ENCODE measurements at regions not wholly inside any gene's neighbourhood (a gene's known extent, or its start where the extent isn't known, plus 50 kb on each side); places are given as distances from the start of the nearest gene placed in this dataset.

- Histone ChIP-seq H3K27ac (no peak overlapping the region), H3K9me3 (peaks cover 18% of the 10 kb centered on the region), H4K20me1 (peaks cover 18% of the 10 kb centered on the region; the same call in 1 of the 2 replicates), H3K4me3 (no peak overlapping the region), H3K4me2 (peak overlapping the region; percentile 63), H3K27me3 (0 out of 2 replicates have a peak, but pooled peaks cover 9% of the 10 kb centered on the region), H3K4me1 (peaks cover 48% of the 10 kb centered on the region), H3K9ac (no peak overlapping the region), H3K36me3 (0 out of 2 replicates have a peak, but pooled peaks cover 6% of the 10 kb centered on the region)
- TF ChIP-seq Cebpa-rat (IDR thresholded peaks at IDR 0.05): no peak
These were observed 454.2 kb upstream of the TNP1 start for GRCh38 chr2:217314021-217314460.

GRCh38 chr2:217313386-217313785, 453.5 kb upstream of the TNP1 start:
- no peak overlapping the region for H3K27ac ChIP-seq
- peaks cover 48% of the 10 kb centered on the region for H3K4me1 ChIP-seq
- peaks cover 18% of the 10 kb centered on the region; the same call in 1 of the 2 replicates for H4K20me1 ChIP-seq
- H3K9ac ChIP-seq: no peak overlapping the region
- peak overlapping the region; percentile 63 for H3K4me2 ChIP-seq
- 0 out of 2 replicates have a peak, but pooled peaks cover 6% of the 10 kb centered on the region for H3K36me3 ChIP-seq
- H3K4me3 ChIP-seq: no peak overlapping the region
- no peak for TF ChIP-seq Cebpa-rat (IDR thresholded peaks at IDR 0.05)
- H3K9me3 ChIP-seq: peaks cover 18% of the 10 kb centered on the region
- H3K27me3 ChIP-seq: 0 out of 2 replicates have a peak, but pooled peaks cover 9% of the 10 kb centered on the region

- H3K36me3 ChIP-seq: no peaks in the 10 kb centered on the region
- H4K20me1 ChIP-seq: no peaks in the 10 kb centered on the region
- no peak for TF ChIP-seq Cebpa-rat (IDR thresholded peaks at IDR 0.05)
- 0 out of 2 replicates have a peak, but pooled peaks cover 3% of the 10 kb centered on the region for H3K9me3 ChIP-seq
- H3K4me1 ChIP-seq: peaks cover 9% of the 10 kb centered on the region
- no peaks in the 10 kb centered on the region for H3K27me3 ChIP-seq
- H3K4me2 ChIP-seq: no peak overlapping the region
- H3K27ac ChIP-seq: no peak overlapping the region
- no peak overlapping the region for H3K9ac ChIP-seq
- H3K4me3 ChIP-seq: no peak overlapping the region
These were observed 449.2 kb upstream of the TNP1 start for GRCh38 chr2:217309056-217309455.

DNA sequence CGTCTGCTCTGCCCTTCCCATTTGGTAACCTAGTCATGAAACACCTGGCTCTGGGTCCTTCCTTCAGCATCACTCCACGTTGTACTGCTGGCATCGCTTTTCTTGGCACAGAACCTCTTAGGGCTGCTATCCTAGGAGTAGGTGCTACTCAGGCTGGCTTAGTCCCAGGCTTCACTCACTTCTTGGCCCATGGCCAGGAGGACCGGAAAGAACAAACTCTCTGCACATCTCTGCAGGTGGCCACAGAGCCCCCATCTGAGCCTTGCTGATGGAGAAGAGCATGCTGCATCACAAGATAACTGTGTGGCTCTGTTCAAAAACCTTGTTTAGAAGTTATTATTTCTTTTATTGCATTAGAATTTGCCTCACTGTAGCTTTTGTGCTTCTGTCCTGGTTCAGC, 447.2 kb upstream of the TNP1 start:
- Histone ChIP-seq H3K9ac (no peak overlapping the region), H3K36me3 (no peaks in the 10 kb centered on the region), H3K9me3 (0 out of 2 replicates have a peak, but pooled peaks cover 3% of the 10 kb centered on the region), H3K27ac (no peak overlapping the region), H4K20me1 (no peaks in the 10 kb centered on the region), H3K4me1 (no peaks in the 10 kb centered on the region), H3K4me3 (no peak overlapping the region), H3K27me3 (no peaks in the 10 kb centered on the region), H3K4me2 (no peak overlapping the region)
- no peak for TF ChIP-seq Cebpa-rat (IDR thresholded peaks at IDR 0.05)

DNA sequence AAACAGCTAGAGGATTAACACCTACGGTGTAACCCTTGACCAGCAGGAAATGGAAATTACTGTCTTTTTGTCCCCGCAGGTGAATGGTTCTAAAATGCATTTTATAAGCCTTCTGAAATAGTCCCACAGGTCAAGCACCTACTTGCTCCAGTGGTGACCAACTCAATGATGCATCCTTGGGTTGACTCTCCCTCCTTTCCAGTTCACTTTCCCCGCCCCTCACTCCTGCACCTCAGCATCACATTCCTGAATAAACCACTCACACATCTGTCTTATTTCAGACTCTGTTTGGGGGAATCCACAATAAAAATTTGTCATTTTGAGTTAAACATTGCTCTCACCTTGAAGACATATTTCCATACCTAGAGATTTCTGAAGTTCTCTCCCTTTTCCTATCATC, 446.0 kb upstream of the TNP1 start:
- Histone ChIP-seq H4K20me1 (no peaks in the 10 kb centered on the region), H3K36me3 (no peaks in the 10 kb centered on the region), H3K4me3 (no peak overlapping the region), H3K27me3 (no peaks in the 10 kb centered on the region), H3K9me3 (0 out of 2 replicates have a peak, but pooled peaks cover 3% of the 10 kb centered on the region), H3K4me1 (no peaks in the 10 kb centered on the region), H3K27ac (no peak overlapping the region), H3K9ac (no peak overlapping the region), H3K4me2 (no peak overlapping the region)
- TF ChIP-seq Cebpa-rat (IDR thresholded peaks at IDR 0.05): no peak

- H3K36me3 ChIP-seq: no peaks in the 10 kb centered on the region
- no peaks in the 10 kb centered on the region for H3K4me1 ChIP-seq
- no peak overlapping the region for H3K27ac ChIP-seq
- no peak for TF ChIP-seq Cebpa-rat (IDR thresholded peaks at IDR 0.05)
- H3K9me3 ChIP-seq: 0 out of 2 replicates have a peak, but pooled peaks cover under 1% of the 10 kb centered on the region
- H4K20me1 ChIP-seq: no peaks in the 10 kb centered on the region
- H3K9ac ChIP-seq: no peak overlapping the region
- H3K4me2 ChIP-seq: no peak overlapping the region
- H3K4me3 ChIP-seq: no peak overlapping the region
- H3K27me3 ChIP-seq: no peaks in the 10 kb centered on the region
These were observed 444.7 kb upstream of the TNP1 start for GRCh38 chr2:217304582-217304981.

- Histone ChIP-seq H3K27me3 (no peaks in the 10 kb centered on the region), H3K4me3 (no peak overlapping the region), H3K4me2 (no peak overlapping the region), H3K9ac (no peak overlapping the region), H3K9me3 (no peaks in the 10 kb centered on the region), H3K4me1 (no peaks in the 10 kb centered on the region), H3K36me3 (no peaks in the 10 kb centered on the region), H3K27ac (no peak overlapping the region), H4K20me1 (no peaks in the 10 kb centered on the region)
- TF ChIP-seq Cebpa-rat (IDR thresholded peaks at IDR 0.05): no peak
These were observed 443.0 kb upstream of the TNP1 start for GRCh38 chr2:217302856-217303255.

DNA sequence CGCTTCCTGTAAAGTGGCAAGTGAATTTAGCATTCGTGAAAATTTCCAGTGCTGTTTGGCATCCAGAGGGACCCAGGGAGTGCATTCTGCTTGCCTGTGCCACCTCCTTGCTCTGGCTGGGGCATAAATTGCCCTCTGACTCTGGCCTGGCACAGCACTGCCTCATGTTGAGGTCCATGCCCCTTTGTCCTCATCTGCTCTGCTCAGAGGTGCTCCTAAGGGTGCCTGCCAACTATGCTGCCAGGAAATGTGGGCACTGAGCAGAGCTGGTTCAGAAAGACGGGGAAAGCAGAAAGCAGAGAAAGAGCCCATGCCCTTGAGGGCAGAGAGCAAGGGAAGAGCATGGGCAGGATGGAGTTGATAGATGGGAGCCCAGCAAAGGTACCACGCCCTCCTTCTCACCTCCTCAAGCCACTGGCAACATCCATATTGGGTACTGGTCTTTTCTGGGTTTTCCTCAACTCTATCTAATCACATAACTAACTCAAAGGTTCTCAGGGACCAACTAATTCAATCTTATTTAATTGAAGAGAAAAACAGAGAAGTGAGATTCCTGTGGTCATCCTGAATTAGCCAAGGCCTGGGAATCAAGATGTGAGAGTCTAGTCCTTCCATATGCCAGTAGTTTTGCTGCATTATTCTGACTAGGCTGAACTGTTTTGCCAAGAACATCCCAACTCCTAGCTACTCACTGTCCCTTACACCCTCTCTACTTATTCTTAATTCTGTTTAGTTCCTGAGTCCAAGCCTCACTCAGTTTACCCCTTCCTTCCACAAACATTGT, 441.5 kb upstream of the TNP1 start:
- Histone ChIP-seq H3K4me3 (no peak overlapping the region), H3K4me2 (no peak overlapping the region), H3K36me3 (no peaks in the 10 kb centered on the region), H3K4me1 (no peaks in the 10 kb centered on the region), H3K27me3 (no peaks in the 10 kb centered on the region), H3K9me3 (no peaks in the 10 kb centered on the region), H3K9ac (no peak overlapping the region), H3K27ac (no peak overlapping the region), H4K20me1 (no peaks in the 10 kb centered on the region)
- TF ChIP-seq Cebpa-rat (IDR thresholded peaks at IDR 0.05): no peak

DNA sequence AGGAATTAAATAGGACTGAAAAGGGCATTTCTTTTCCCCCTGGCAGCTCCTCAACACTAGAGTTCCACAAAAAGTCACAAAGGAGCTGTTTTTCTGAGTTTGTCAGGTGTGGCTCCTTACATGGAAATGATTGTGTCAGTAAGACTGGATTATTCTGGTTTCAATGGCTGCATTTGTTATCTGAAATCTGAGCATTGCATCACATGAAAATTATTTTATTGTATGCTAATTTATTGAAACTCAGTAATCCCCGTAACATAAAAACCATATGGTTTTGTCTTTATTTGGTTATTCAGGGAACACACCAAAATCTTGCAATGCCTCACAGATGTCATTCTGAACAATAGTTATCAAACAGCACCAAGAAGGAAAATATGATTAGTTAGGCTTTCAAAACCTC, 439.7 kb upstream of the TNP1 start:
- Histone ChIP-seq H3K27ac (no peak overlapping the region), H3K36me3 (no peaks in the 10 kb centered on the region), H3K27me3 (no peaks in the 10 kb centered on the region), H3K9ac (no peak overlapping the region), H3K4me3 (no peak overlapping the region), H3K4me1 (no peaks in the 10 kb centered on the region), H3K9me3 (no peaks in the 10 kb centered on the region), H3K4me2 (no peak overlapping the region), H4K20me1 (no peaks in the 10 kb centered on the region)
- TF ChIP-seq Cebpa-rat (IDR thresholded peaks at IDR 0.05): no peak

GRCh38 chr2:217297096-217297495, 437.2 kb upstream of the TNP1 start:
- TF ChIP-seq Cebpa-rat (IDR thresholded peaks at IDR 0.05): no peak
- H3K27ac ChIP-seq: no peak overlapping the region
- H3K4me2 ChIP-seq: no peak overlapping the region
- no peak overlapping the region for H3K9ac ChIP-seq
- no peak overlapping the region for H3K4me3 ChIP-seq
- H3K4me1 ChIP-seq: no peaks in the 10 kb centered on the region
- H3K36me3 ChIP-seq: no peaks in the 10 kb centered on the region
- no peaks in the 10 kb centered on the region for H4K20me1 ChIP-seq
- no peaks in the 10 kb centered on the region for H3K9me3 ChIP-seq
- H3K27me3 ChIP-seq: no peaks in the 10 kb centered on the region
